ENCODE measurements at regions not wholly inside any gene's neighbourhood (a gene's known extent, or its start where the extent isn't known, plus 50 kb on each side); places are given as distances from the start of the nearest gene placed in this dataset.

DNA sequence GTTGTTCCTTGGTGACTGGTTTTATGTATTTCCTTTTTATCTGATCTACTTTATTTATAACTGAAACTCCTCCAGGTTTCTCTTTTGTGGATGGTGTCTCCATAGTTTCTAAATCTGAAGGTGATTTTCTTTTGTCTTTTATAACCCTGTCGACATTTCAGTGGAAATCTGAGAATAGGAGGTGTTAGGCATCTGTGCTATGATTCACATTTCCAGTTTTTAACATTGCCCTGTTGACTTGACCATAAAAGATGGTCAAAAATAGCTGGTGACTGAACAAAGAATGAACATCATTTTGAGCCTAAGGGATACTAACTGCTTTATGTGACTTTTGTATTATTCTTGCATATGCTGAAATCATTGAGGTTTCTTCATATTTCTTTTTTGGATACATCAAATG lies 190.5 kb downstream of the PCSK1 start:
- Histone ChIP-seq H3K36me3 (no peaks in the 10 kb centered on the region), H3K27ac (no peak overlapping the region), H3K27me3 (replicated peaks; ENCODE audit: insufficient read depth) (no peaks in the 10 kb centered on the region), H3K9me3 (no peaks in the 10 kb centered on the region), H3K4me3 (no peak overlapping the region), H3K4me1 (ENCODE audit: control insufficient read depth in 1 of 2, low read depth in 2 of 2) (peaks cover under 1 to 40% of the 10 kb centered on the region in 2 donors)
- TF ChIP-seq, protein P1, sequence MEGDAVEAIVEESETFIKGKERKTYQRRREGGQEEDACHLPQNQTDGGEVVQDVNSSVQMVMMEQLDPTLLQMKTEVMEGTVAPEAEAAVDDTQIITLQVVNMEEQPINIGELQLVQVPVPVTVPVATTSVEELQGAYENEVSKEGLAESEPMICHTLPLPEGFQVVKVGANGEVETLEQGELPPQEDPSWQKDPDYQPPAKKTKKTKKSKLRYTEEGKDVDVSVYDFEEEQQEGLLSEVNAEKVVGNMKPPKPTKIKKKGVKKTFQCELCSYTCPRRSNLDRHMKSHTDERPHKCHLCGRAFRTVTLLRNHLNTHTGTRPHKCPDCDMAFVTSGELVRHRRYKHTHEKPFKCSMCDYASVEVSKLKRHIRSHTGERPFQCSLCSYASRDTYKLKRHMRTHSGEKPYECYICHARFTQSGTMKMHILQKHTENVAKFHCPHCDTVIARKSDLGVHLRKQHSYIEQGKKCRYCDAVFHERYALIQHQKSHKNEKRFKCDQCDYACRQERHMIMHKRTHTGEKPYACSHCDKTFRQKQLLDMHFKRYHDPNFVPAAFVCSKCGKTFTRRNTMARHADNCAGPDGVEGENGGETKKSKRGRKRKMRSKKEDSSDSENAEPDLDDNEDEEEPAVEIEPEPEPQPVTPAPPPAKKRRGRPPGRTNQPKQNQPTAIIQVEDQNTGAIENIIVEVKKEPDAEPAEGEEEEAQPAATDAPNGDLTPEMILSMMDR (IDR thresholded peaks at IDR 0.05), result no peak
- ATAC-seq (ENCODE audit: insufficient number of reproducible peaks, low FRiP score, low read depth) (no peak), DNase-seq (ENCODE audit: low spot score) (no peak)

DNA sequence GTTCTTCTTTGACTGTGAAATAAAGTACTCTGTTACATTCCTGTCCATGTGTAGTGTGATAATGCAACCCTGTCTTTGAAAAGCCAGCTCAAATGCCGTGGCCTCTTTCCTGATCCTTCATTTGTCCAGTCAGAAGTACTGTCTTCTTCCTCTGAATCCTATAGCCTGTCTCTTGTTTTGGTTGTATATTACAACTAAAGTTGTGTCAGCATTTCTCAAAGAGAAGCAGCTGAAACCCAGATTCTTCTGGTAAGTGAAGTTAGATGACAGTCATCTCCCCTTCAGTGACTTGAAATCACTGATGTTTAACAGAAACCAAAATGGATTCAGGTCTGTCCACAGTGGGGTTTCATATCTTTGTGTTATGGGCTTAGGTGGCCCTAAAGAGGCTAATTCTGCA lies 196.2 kb downstream of the PCSK1 start:
- Histone ChIP-seq H3K4me3 (no peak overlapping the region), H3K9me3 (peaks cover 5% of the 10 kb centered on the region), H3K36me3 (no peaks in the 10 kb centered on the region), H3K27me3 (replicated peaks; ENCODE audit: insufficient read depth) (no peaks in the 10 kb centered on the region), H3K27ac (peak overlapping the region; percentile 90 to 95), H3K4me1 (ENCODE audit: control insufficient read depth in 1 of 2, low read depth in 2 of 2) (peaks cover 6 to 34% of the 10 kb centered on the region in 2 donors)
- TF ChIP-seq, protein P1 (IDR thresholded peaks at IDR 0.05), result no peak
- ATAC-seq (ENCODE audit: insufficient number of reproducible peaks, low FRiP score, low read depth) (no peak), DNase-seq (ENCODE audit: low spot score) (no peak)

DNA sequence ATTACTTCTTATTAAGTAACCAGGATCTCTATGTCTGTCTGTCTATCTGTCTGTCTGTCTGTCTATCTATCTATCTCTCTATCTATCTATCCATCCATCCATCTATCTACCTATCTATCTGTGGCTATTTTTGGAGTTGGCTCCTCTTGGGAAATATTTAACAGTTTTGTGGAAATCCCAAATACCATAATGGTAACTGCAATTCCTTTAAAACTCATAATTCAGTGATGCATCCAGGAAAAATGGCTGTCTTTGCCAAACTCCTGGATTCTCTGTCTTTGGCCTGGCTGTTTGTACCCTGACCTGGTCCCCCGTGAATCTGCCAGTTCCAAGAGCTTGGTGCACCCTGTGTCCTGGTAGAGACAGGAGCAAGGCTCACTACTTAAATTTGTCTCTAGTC lies 197.0 kb downstream of the PCSK1 start:
- peaks cover 6 to 34% of the 10 kb centered on the region in 2 donors for H3K4me1 ChIP-seq (ENCODE audit: control insufficient read depth in 1 of 2, low read depth in 2 of 2)
- H3K27ac ChIP-seq, result peak overlapping the region; percentile 90 to 95
- H3K36me3 ChIP-seq, result no peaks in the 10 kb centered on the region
- TF ChIP-seq, protein P1 (IDR thresholded peaks at IDR 0.05), result no peak
- peaks cover 5% of the 10 kb centered on the region for H3K9me3 ChIP-seq
- ATAC-seq (ENCODE audit: insufficient number of reproducible peaks, low FRiP score, low read depth) (no peak), DNase-seq (ENCODE audit: low spot score) (no peak)
- peak overlapping the region; percentile 56 for H3K4me3 ChIP-seq
- no peaks in the 10 kb centered on the region for H3K27me3 ChIP-seq (replicated peaks; ENCODE audit: insufficient read depth)

DNA sequence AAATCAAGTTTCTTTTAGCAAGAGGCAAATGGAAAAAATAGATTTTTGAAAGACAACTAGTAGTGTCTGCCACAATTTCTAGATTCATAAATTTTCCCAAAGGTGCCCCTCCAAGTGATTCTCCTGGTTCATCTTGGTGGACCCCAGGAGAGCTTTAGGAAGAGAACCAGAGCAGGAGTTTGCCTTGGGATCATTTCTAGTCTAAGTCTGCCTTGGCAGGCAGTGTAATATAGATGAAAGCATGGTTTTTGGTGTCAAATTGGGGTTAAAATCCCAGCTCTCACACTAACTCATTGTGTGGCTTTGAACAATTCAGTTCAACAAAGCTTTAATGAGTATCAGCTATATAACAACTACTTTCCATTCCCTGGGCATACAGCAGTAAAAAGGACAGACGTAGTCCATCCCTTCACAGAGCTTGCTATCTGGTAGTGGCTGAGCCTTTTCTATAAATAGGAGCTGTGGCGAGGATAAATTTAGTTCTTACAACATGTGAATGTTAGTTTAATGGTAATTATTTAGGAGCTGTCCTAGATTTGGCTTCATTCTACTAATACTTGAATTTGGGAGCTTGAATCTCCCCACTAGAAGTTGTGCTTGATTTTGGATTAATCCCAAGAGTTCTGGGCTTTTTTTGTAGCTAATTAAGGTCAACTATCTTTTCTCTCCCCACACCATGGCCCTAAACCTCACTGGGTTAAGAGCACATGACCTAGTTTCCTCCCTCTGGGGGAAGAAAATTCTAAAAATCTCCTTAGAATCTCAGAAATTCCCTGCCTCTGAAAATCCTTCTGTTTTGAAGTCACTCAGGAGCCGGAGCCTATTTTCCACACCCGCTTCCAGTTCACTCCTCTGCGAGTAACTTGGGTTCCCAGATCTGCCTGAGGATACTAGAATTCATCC lies 197.8 kb downstream of the PCSK1 start:
- Histone ChIP-seq H3K4me1 (ENCODE audit: control insufficient read depth in 1 of 2, low read depth in 2 of 2) (peaks cover 6 to 34% of the 10 kb centered on the region in 2 donors), H3K36me3 (no peaks in the 10 kb centered on the region), H3K4me3 (peak overlapping the region; percentile 56), H3K27ac (peak overlapping the region; percentile 90 to 95), H3K27me3 (replicated peaks; ENCODE audit: insufficient read depth) (no peaks in the 10 kb centered on the region), H3K9me3 (peaks cover 5% of the 10 kb centered on the region)
- TF ChIP-seq, protein P1 (IDR thresholded peaks at IDR 0.05), result no peak
- DNase-seq (ENCODE audit: low spot score), result no peak
- ATAC-seq (ENCODE audit: insufficient number of reproducible peaks, low FRiP score, low read depth), result peak; percentile 74

DNA sequence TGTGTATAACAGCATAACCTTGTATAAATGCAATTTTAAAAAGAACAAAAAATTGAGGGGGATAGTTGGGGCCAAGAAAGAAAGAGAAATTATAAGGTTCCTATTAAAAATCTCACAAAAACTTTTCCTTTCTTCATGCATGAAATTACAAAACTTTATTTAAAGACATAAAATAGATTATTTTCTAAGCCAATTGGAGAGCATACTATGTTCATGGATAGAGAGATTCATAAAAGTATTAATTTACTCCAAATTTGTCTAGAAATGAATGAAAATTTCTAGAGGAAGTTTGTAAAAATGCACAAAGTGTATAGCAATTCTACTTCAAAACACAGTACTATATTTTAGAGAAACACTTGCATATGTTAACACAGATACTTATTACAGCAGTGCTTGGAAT lies 200.4 kb downstream of the PCSK1 start:
- Histone ChIP-seq H3K4me3 (no peak overlapping the region), H3K9me3 (peaks cover 5% of the 10 kb centered on the region), H3K27me3 (replicated peaks; ENCODE audit: insufficient read depth) (no peaks in the 10 kb centered on the region), H3K36me3 (no peaks in the 10 kb centered on the region), H3K27ac (no peak overlapping the region), H3K4me1 (ENCODE audit: control insufficient read depth in 1 of 2, low read depth in 2 of 2) (peaks cover 6 to 41% of the 10 kb centered on the region in 2 donors)
- TF ChIP-seq, protein P1 (IDR thresholded peaks at IDR 0.05), result no peak
- DNase-seq (ENCODE audit: low spot score) (no peak), ATAC-seq (ENCODE audit: insufficient number of reproducible peaks, low FRiP score, low read depth) (no peak)

Data from thoracic aorta (tissue), 2 donors.